SJCRH30 (cell line): ENCODE measurements at regions not wholly inside any gene's neighbourhood (a gene's known extent, or its start where the extent isn't known, plus 50 kb on each side); places are given as distances from the start of the nearest gene placed in this dataset.
A peak's percentile ranks its signal among the peaks of the same experiment; 100 is the strongest.
"Not testable (repeated sequence)": the region's sequence is repeated elsewhere in the genome, so short reads cannot be mapped to it uniquely, and the experiment has no call there.

Experiments
- DNase-seq, 2 experiments: peaks; one replicate each; pipeline ENCODE4 v3.0.0-alpha.2; 2015 to 2020
- H3K27ac ChIP-seq: fragments of 250-450 bp; sonication (Bioruptor Pico); 2 replicates; pipeline ENCODE4 v1.5.1; 2020; ENCODE audit warnings: mild to moderate bottlenecking, moderate library complexity
- H3K27me3 ChIP-seq: fragments of 250-450 bp; sonication (Bioruptor Pico); 2 replicates; pipeline ENCODE4 v1.5.1; 2020; ENCODE audit warnings: mild to moderate bottlenecking, moderate library complexity
- H3K36me3 ChIP-seq: fragments of 250-450 bp; sonication (Bioruptor Pico); 2 replicates; pipeline ENCODE4 v1.5.1; 2020; ENCODE audit warnings: mild to moderate bottlenecking, moderate library complexity
- H3K4me1 ChIP-seq: fragments of 250-450 bp; sonication (Bioruptor Pico); 2 replicates; pipeline ENCODE4 v1.5.1; 2020; ENCODE audit warnings: mild to moderate bottlenecking, moderate library complexity
- H3K4me3 ChIP-seq: fragments of 250-450 bp; sonication (Bioruptor Pico); 2 replicates; pipeline ENCODE4 v1.5.1; 2020; ENCODE audit warnings: mild to moderate bottlenecking, moderate library complexity
- H3K9me3 ChIP-seq: fragments of 250-450 bp; sonication (Bioruptor Pico); replicated peaks from 2 replicates; pipeline ENCODE4 v1.5.1; 2020; ENCODE audit warnings: mild to moderate bottlenecking, moderate library complexity

- Histone ChIP-seq H3K27me3 (no peaks in the 10 kb centered on the region), H3K27ac (no peak overlapping the region), H3K9me3 (no peaks in the 10 kb centered on the region), H3K4me1 (no peaks in the 10 kb centered on the region), H3K36me3 (no peaks in the 10 kb centered on the region), H3K4me3 (no peak overlapping the region)
- DNase-seq, result no peak
Measured at GRCh38 chr5:54404568-54404967, 50.9 kb upstream of the HSPB3 start.

DNA sequence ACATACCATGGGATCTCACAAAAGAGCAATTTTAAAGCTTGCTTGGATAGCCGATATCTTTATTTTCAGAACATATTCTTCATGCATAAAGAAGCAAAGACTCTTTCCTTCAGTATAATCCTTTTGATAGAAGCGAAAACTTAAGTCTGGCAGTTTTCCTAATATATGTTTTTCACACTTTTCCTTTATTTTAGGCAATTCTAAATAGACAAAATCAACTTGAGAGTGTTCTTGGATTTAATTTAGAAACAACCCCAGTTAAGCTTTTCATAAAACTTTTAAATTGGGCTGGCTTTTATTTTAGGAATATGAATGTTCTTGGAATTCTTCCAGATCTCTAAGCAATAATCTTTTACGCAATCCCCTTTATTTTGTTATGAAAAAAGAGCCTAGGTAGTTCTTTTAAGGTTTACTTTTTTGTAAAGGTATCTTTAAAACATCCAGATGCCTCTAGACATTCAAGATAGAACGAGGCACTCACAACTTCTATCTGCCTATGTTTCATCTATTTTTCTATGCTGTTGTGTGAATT is 51.5 kb upstream of the HSPB3 start:
- DNase-seq, result no peak

GRCh38 chr5:54403121-54403520 is 52.4 kb upstream of the HSPB3 start:
- Histone ChIP-seq H3K4me1 (no peaks in the 10 kb centered on the region), H3K4me3 (no peak overlapping the region), H3K9me3 (no peaks in the 10 kb centered on the region), H3K36me3 (no peaks in the 10 kb centered on the region), H3K27ac (no peak overlapping the region), H3K27me3 (no peaks in the 10 kb centered on the region)
- DNase-seq, result no peak

More for the DNA sequence above, 51.5 kb upstream of the HSPB3 start:
- Histone ChIP-seq H3K36me3 (no peaks in the 10 kb centered on the region), H3K4me3 (no peak overlapping the region), H3K4me1 (no peaks in the 10 kb centered on the region), H3K27ac (no peak overlapping the region), H3K27me3 (no peaks in the 10 kb centered on the region), H3K9me3 (no peaks in the 10 kb centered on the region)

DNA sequence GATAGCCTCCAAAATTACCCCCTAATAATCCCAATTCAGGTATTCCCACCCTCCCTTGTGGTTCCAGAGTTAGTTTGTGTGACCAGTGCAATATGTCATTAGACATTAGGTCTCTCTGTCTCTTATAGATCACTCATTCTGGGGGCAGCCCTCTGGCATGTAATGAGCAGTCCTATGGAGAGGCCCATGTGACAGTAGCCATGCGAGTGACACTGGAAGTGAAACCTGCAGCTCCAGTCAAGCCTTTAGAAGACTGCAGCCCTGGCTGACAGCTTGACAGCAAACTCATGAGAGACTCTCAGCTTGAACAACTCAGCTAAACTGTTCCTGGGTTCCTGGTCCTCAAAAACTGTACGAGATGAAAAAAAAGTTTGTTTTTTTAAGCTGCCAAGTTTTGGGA is 54.0 kb upstream of the HSPB3 start:
- Histone ChIP-seq H3K27ac (no peak overlapping the region), H3K4me1 (no peaks in the 10 kb centered on the region), H3K27me3 (no peaks in the 10 kb centered on the region), H3K9me3 (no peaks in the 10 kb centered on the region; the same call in 1 of the 2 replicates), H3K4me3 (no peak overlapping the region), H3K36me3 (no peaks in the 10 kb centered on the region)
- DNase-seq, result no peak

DNA sequence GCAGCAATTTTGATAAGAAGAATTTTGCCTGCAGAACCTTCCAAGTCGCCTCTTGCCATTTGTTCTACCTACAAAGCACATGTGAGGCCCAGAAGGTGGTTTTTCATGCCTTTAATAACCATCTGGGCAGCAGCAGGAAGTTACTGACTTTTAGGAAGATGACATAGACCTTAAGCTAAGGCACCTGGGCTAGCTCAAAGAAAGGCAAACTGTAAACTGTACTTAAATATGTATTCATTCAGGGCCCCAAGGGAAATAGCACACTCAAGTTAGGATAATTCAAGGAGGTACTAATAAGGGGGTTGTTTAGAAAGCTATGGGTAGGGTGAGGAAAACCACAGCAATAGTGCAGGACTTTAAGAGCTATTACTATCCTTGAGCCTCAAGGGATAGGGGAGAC is 57.3 kb upstream of the HSPB3 start:
- DNase-seq, result no peak
- Histone ChIP-seq H3K9me3 (no peaks in the 10 kb centered on the region; the same call in 1 of the 2 replicates), H3K27me3 (no peaks in the 10 kb centered on the region), H3K4me3 (no peak overlapping the region), H3K36me3 (no peaks in the 10 kb centered on the region), H3K27ac (no peak overlapping the region), H3K4me1 (no peaks in the 10 kb centered on the region)

- no peaks in the 10 kb centered on the region for H3K27me3 ChIP-seq
- H3K36me3 ChIP-seq, result no peaks in the 10 kb centered on the region
- no peak for DNase-seq
- no peaks in the 10 kb centered on the region for H3K4me1 ChIP-seq
- H3K27ac ChIP-seq, result no peak overlapping the region
- no peak overlapping the region for H3K4me3 ChIP-seq
- H3K9me3 ChIP-seq, result no peaks in the 10 kb centered on the region; the same call in 1 of the 2 replicates
Measured at GRCh38 chr5:54397420-54397819, 58.1 kb upstream of the HSPB3 start.

- not testable (repeated sequence) for H3K27ac ChIP-seq, DNase-seq, H3K4me3 ChIP-seq, H3K27me3 ChIP-seq, H3K9me3 ChIP-seq, H3K36me3 ChIP-seq
- peaks cover 31% of the 10 kb centered on the region for H3K4me1 ChIP-seq
Measured at GRCh38 chr5:54393007-54393406, 62.5 kb upstream of the HSPB3 start.

DNA sequence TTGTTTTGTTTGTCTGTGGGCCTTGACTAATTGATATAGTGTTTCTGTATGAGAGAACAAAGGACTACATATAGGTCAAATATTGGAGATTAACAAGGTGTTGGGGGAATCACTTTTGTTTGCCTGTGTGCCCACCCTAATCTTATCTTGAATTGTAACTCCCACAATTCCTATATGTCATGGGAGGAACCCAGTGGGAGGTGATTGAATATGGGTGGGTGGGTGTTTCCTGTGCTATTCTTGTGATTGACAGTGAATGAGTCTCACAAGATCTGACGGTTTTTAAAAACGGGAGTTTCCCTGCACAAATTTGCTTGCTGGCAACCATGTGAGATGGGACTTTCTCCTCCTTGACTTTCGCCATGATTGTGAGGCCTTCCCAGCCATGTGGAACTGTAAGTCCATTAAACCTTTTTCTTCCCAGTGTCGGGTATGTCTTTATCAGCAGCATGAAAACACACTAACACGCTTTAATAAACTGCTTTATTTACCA is 64.9 kb upstream of the HSPB3 start:
- Histone ChIP-seq H3K36me3 (no peaks in the 10 kb centered on the region), H3K27ac (peak overlapping the region; percentile 88), H3K4me3 (peak overlapping the region; percentile 40), H3K9me3 (no peaks in the 10 kb centered on the region), H3K4me1 (peaks cover 41% of the 10 kb centered on the region), H3K27me3 (no peaks in the 10 kb centered on the region)
- DNase-seq, result peak; percentile 50 to 67

DNA sequence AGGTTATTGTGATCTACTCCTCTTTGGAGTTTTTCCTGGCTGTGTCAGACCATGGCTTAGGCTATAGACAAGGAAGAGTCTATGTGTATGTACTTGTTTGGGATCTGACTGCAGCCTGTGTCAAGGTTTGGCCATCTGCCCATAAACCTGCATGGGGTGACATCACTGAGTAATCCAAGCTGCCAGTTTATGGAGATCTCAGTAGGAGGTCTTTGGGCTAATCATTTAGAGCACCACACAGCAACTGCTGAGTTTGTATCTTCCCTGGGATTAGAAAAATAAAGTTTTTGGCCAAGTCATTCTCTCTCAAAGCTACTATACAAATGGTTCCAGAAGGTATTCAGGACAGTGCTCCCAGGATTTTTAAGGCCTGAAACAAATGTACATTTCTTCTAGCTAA is 65.5 kb upstream of the HSPB3 start:
- Histone ChIP-seq H3K4me3 (no peak overlapping the region), H3K27ac (peak overlapping the region; percentile 88), H3K27me3 (no peaks in the 10 kb centered on the region), H3K36me3 (no peaks in the 10 kb centered on the region), H3K4me1 (peaks cover 41% of the 10 kb centered on the region), H3K9me3 (no peaks in the 10 kb centered on the region)
- DNase-seq, result peak; percentile 94 to 98

GRCh38 chr5:54389399-54389798 is 66.1 kb upstream of the HSPB3 start:
- not testable (repeated sequence) for H3K27me3 ChIP-seq, H3K9me3 ChIP-seq, H3K4me3 ChIP-seq, H3K36me3 ChIP-seq, DNase-seq
- Histone ChIP-seq H3K4me1 (peaks cover 41% of the 10 kb centered on the region), H3K27ac (peak overlapping the region; percentile 28)

DNA sequence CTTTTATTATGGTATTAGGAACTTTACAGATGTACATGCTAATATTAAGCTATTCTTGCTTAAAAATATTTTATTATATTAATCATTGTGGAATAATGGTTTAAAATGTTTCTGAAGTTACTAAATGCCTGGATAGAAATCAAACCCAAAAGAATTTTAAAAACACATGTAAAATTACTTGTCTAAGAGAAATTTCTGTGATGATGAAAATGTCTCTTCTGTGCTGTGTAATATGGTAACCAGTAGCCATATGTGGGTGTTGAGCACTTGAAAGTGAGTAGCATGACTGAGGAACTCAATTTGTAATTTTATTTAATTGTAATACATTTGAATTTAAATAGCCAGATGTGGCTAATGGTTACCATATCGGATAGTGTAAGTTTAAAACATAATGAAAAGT is 66.7 kb upstream of the HSPB3 start:
- Histone ChIP-seq H3K27me3 (no peaks in the 10 kb centered on the region), H3K4me1 (peaks cover 41% of the 10 kb centered on the region), H3K36me3 (no peaks in the 10 kb centered on the region), H3K9me3 (no peaks in the 10 kb centered on the region), H3K4me3 (no peak overlapping the region), H3K27ac (peak overlapping the region; percentile 41; the same call in 1 of the 2 replicates)
- DNase-seq, result no peak

DNA sequence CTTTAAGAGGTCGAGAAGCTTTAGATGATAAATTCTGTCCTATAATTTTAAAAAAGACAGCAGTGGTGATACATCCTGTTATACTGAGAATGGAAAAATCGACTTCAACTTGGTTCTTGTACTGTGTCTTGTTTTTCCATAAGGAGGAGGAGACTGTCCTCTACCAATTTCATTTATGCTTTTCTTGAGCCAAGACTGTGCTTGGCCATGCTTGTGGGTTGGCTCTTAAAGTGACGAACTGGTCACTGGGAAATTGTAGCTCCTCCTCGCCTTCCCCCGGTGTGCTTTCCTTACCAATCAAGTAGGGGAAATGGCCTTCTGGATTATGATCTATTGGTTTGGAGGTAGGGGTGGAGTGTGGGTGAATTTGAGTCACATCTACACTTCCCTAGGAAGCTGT is 67.1 kb upstream of the HSPB3 start:
- Histone ChIP-seq H3K27ac (peak overlapping the region; percentile 41), H3K4me3 (no peak overlapping the region)
- peak in 1 of 2 experiments; percentile 26 for DNase-seq

DNA sequence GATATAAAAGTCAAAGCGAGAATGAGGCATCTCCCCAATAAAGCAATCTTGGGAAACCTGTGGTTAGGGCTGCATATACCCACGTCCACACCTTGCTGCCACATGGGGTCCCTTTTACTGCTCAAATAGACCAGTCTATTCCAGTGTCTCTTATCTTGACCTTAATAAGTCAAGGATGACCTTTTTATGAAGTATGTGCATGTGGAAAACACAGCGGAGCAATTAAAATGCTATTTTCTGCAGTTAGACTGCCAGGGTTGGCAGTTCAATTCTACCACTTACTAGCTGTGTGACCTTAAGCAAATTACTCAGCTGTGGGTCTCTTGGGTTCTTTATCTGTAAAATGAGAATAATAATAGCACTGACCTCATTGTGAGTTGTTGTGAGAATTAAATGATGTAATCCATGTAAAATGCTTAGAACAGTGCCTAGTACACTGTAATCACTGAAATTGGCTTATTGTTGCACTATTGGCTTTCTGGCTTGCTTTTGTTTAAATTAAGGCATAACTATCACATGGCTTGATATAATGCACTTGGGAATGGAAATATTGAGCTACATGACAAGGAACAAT is 67.8 kb upstream of the HSPB3 start:
- Histone ChIP-seq H3K9me3 (no peaks in the 10 kb centered on the region), H3K36me3 (no peaks in the 10 kb centered on the region), H3K4me1 (peaks cover 41% of the 10 kb centered on the region), H3K4me3 (no peak overlapping the region), H3K27me3 (no peaks in the 10 kb centered on the region), H3K27ac (peak overlapping the region; percentile 41)
- DNase-seq, result peak in 1 of 2 experiments; percentile 35

More for the DNA sequence above, 67.1 kb upstream of the HSPB3 start:
- no peaks in the 10 kb centered on the region for H3K9me3 ChIP-seq
- no peaks in the 10 kb centered on the region for H3K27me3 ChIP-seq
- H3K36me3 ChIP-seq, result no peaks in the 10 kb centered on the region
- peaks cover 41% of the 10 kb centered on the region for H3K4me1 ChIP-seq

DNA sequence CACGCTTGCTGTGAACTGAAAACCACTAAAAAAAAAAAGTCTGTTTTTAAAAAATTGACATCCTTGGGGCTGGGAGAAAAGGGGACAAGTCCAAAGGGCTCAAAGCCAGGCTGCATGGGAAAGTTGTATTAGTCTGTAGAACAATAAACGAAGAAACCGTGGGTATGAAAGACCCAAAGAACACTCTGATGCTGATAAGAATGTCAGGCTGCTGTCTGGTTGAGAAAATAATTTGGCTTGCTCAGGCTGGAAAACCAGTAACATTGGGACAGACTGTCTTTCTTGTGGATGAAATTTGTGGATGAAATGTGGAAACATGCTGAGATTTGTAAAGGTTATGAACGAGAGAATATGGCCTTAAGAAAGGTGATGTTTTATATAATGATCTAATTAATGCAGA is 68.5 kb upstream of the HSPB3 start:
- Histone ChIP-seq H3K36me3 (no peaks in the 10 kb centered on the region), H3K27me3 (no peaks in the 10 kb centered on the region), H3K27ac (no peak overlapping the region), H3K9me3 (no peaks in the 10 kb centered on the region), H3K4me3 (no peak overlapping the region), H3K4me1 (peaks cover 41% of the 10 kb centered on the region)
- DNase-seq, result no peak

- Histone ChIP-seq H3K9me3 (no peaks in the 10 kb centered on the region), H3K36me3 (no peaks in the 10 kb centered on the region), H3K27me3 (no peaks in the 10 kb centered on the region), H3K4me1 (peaks cover 37% of the 10 kb centered on the region), H3K27ac (no peak overlapping the region), H3K4me3 (no peak overlapping the region)
- no peak for DNase-seq
Measured at GRCh38 chr5:54385994-54386393, 69.5 kb upstream of the HSPB3 start.

DNA sequence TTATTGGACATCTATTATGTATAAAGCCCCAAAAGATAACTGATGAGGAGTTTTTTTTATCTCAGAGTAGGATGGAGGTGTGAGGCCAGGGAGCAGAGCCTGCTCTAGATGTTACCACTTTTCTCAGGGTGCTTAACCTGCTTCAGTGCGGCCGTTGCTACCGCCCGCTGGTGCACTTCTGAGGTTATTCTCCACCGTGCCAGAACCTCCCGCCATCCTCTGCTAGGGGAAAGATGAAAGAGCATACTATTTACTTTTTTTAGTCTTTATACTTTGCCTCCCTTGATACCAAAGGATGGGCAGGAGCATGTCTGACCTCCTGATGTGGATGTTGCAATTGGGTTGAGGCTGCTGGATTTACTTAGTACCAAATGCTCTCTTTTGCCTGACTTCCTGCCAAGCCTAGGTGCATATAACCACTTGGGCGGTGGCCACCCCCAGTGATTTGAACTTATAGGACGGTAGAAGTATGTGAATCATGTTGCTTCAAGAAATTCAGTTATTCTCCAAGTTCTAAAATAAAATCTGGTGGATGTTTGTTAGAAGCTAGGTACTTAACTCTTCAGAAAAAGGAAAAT is 71.1 kb upstream of the HSPB3 start:
- no peak overlapping the region for H3K4me3 ChIP-seq

More for the DNA sequence above, 71.1 kb upstream of the HSPB3 start:
- Histone ChIP-seq H3K9me3 (no peaks in the 10 kb centered on the region), H3K27me3 (no peaks in the 10 kb centered on the region), H3K4me1 (peaks cover 24% of the 10 kb centered on the region), H3K27ac (no peak overlapping the region), H3K36me3 (no peaks in the 10 kb centered on the region)
- no peak for DNase-seq
